Upper lobe of left lung (tissue), 6 donors: ENCODE measurements at regions not wholly inside any gene's neighbourhood (a gene's known extent, or its start where the extent isn't known, plus 50 kb on each side); places are given as distances from the start of the nearest gene placed in this dataset.

Experiments used
- ATAC-seq, 2 donors: fragments of 200-7000 bp; cut with Tn5 transposase; one replicate each; pipeline ENCODE4 v1.9.1; 2022; ENCODE audit warnings: mild to moderate bottlenecking in 2 of 2, moderate library complexity in 2 of 2; ENCODE audit not compliant: low FRiP score in 2 of 2
- DNase-seq, 2 donors: peaks; one replicate each; pipeline ENCODE4 v3.0.0-alpha.2; 2019 to 2020
- H3K27ac ChIP-seq, 4 donors: fragments of 200-600 bp; sonication (generic); one replicate each; pipeline ENCODE4 v1.5.1; 2016 to 2019
- H3K27me3 ChIP-seq, 4 donors: fragments of 200-600 bp; sonication (generic); one replicate each; pipeline ENCODE4 v1.5.1; 2017 to 2019
- H3K36me3 ChIP-seq, 4 donors: fragments of 200-600 bp; sonication (generic); one replicate each; pipeline ENCODE4 v1.5.1; 2016 to 2019
- H3K4me1 ChIP-seq, 4 donors: fragments of 200-600 bp; sonication (generic); one replicate each; pipeline ENCODE4 v1.5.1; 2018 to 2019
- H3K4me3 ChIP-seq, 4 donors: fragments of 200-600 bp; sonication (generic); one replicate each; pipeline ENCODE4 v1.5.1; 2017 to 2019; ENCODE audit warnings: mild to moderate bottlenecking in 2 of 4, moderate library complexity in 1 of 4
- H3K9me3 ChIP-seq, 4 donors: fragments of 200-600 bp; sonication (generic); one replicate each; pipeline ENCODE4 v1.5.1; 2018 to 2019
- EP300 ChIP-seq, 4 donors: sonication (generic); formaldehyde crosslinking; IDR thresholded peaks; one replicate each; pipeline ENCODE4 v1.5.1; 2017; ENCODE audit warnings: antibody characterized with exemption in 4 of 4, control low read depth in 2 of 4
- POLR2A ChIP-seq, 4 donors: fragments of 450-650 bp; IDR thresholded peaks; one replicate each; pipeline ENCODE4 v1.5.1; 2016 to 2017; ENCODE audit warnings: antibody characterized with exemption in 4 of 4, mild to moderate bottlenecking in 2 of 4
- POLR2AphosphoS5 ChIP-seq, 2 donors: sonication (generic); formaldehyde crosslinking; IDR thresholded peaks; one replicate each; pipeline ENCODE4 v1.5.1; 2017; ENCODE audit warnings: antibody characterized with exemption in 2 of 2
- WGBS, 2 donors: methylation state at CpG; one replicate each; pipeline ENCODE4 v1.1.5; 2017 to 2018; 5-methylcytosine and 5-hydroxymethylcytosine counted together
- TF ChIP-seq, protein P1 (sequence below), 6 experiments: fragments of 450-650 bp in 4 of 6; fragments of 200-600 bp in 2 of 6; sonication (generic) in 2 of 6; IDR thresholded peaks; one replicate each; pipeline ENCODE4 v1.5.1; 2016 to 2019; ENCODE audit warnings: antibody characterized with exemption in 6 of 6
- donor health status: DM: no; HTN: no; CAD: no; lungs with moderate emphysema.
- donor health status: DM: no; HTN: yes; CAD: no; lungs with severe emphysema.

DNA sequence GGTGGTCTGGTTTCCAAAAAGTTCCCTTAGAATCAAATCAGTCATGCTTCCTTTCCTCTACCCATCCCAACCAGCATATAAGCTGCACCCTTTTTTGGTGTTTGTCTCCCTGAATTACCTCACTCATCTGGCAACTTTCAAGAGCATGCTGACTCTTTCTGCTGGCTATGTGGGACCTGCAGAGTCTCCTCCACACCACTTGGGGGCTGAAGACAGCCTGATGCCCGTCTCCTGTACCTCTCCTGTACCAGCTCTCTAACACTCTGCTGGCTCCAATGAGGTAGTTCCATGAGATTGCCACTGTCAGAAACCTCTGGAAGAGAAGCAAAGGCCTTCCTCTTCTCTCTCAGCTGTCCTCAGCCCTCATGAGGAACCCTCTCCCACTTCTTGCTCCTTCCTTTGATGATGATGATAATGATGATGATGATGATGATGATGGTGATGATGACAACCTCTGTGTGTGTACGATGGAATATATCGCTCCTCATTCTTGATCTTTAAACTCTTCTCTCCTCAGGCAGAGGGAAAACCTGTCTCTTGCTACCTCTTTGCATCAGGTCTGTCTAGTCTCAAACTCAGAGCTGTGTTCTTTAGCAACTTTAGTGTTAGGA is 257.5 kb downstream of the ZNF621 start:
- H3K27ac ChIP-seq: peak overlapping the region in 1 of 4 donors; percentile 77
- WGBS, 2 donors: 91 to 94% methylated on average over 3 of the region's 3 CpGs
- no peak for ATAC-seq

DNA sequence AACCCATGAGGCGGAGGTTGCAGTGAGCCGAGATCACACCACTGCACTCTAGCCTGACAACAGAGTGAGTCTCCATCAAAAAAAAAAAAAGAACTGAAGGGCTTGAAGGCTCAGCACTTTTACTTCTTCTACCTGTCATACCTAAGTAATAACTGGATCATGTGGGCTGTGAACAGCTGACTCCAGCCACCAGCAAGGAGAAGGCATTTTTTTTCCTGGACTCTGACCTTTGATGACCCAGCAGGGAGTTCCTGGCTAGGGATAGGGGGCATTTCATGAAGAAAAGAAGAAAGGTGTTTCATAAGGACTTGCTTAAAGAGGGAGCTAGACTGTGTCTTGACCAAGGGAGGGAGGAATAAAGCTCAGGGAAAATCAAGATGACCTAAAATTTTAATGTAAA is 266.0 kb downstream of the ZNF621 start:
- no peaks in the 10 kb centered on the region for H3K36me3 ChIP-seq
- TF ChIP-seq, protein P1, sequence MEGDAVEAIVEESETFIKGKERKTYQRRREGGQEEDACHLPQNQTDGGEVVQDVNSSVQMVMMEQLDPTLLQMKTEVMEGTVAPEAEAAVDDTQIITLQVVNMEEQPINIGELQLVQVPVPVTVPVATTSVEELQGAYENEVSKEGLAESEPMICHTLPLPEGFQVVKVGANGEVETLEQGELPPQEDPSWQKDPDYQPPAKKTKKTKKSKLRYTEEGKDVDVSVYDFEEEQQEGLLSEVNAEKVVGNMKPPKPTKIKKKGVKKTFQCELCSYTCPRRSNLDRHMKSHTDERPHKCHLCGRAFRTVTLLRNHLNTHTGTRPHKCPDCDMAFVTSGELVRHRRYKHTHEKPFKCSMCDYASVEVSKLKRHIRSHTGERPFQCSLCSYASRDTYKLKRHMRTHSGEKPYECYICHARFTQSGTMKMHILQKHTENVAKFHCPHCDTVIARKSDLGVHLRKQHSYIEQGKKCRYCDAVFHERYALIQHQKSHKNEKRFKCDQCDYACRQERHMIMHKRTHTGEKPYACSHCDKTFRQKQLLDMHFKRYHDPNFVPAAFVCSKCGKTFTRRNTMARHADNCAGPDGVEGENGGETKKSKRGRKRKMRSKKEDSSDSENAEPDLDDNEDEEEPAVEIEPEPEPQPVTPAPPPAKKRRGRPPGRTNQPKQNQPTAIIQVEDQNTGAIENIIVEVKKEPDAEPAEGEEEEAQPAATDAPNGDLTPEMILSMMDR (IDR thresholded peaks at IDR 0.05): no peak
- TF ChIP-seq EP300 (IDR thresholded peaks at IDR 0.05) (no peak), POLR2AphosphoS5 (IDR thresholded peaks at IDR 0.05) (no peak), POLR2A (IDR thresholded peaks at IDR 0.05) (no peak)
- H3K27me3 ChIP-seq: no peaks in the 10 kb centered on the region
- no peaks in the 10 kb centered on the region for H3K4me1 ChIP-seq
- no peak for DNase-seq
- no peaks in the 10 kb centered on the region for H3K9me3 ChIP-seq
- no peak for ATAC-seq
- no peak overlapping the region for H3K27ac ChIP-seq
- H3K4me3 ChIP-seq: no peak overlapping the region
- 97 to 100% methylated on average over 2 of the region's 2 CpGs for WGBS, 2 donors

More for the DNA sequence above, 257.5 kb downstream of the ZNF621 start:
- Histone ChIP-seq H3K36me3 (no peaks in the 10 kb centered on the region), H3K4me3 (no peak overlapping the region), H3K4me1 (peaks cover 15 to 22% (median 18%) of the 10 kb centered on the region in 4 donors), H3K27me3 (no peaks in the 10 kb centered on the region), H3K9me3 (no peaks in the 10 kb centered on the region)
- TF ChIP-seq, protein P1 (IDR thresholded peaks at IDR 0.05): peak in 1 of 6 experiments; percentile 15
- TF ChIP-seq EP300 (IDR thresholded peaks at IDR 0.05): no peak
- no peak for DNase-seq

DNA sequence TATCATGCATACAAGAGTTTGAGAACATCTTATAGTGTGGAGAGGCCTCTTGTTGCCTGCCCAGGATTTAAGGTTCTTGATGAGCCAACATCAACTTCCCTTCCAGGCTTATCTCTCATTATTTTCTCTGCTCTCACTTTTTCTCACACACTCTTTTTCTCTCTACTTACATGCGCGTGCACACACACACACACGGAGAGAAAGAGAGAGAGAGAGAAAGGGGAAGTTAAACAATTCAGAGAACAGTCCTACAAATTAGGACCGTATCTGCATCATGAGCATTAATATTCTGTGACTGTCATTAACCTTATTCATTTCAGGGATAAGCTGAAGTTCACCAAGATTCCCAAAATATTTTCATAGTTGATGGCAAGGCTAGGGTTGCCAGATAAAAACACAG is 269.0 kb downstream of the ZNF621 start:
- H3K36me3 ChIP-seq: no peaks in the 10 kb centered on the region
- H3K4me1 ChIP-seq: no peaks in the 10 kb centered on the region
- ATAC-seq (no peak), DNase-seq (no peak)
- no peaks in the 10 kb centered on the region for H3K27me3 ChIP-seq
- H3K27ac ChIP-seq: no peak overlapping the region
- no peak for TF ChIP-seq POLR2AphosphoS5 (IDR thresholded peaks at IDR 0.05)
- TF ChIP-seq POLR2A (IDR thresholded peaks at IDR 0.05): no peak
- TF ChIP-seq, protein P1 (IDR thresholded peaks at IDR 0.05): no peak
- TF ChIP-seq EP300 (IDR thresholded peaks at IDR 0.05): no peak
- H3K9me3 ChIP-seq: no peaks in the 10 kb centered on the region
- H3K4me3 ChIP-seq: no peak overlapping the region
- WGBS, 2 donors: 57 to 61% methylated on average over 4 of the region's 4 CpGs

DNA sequence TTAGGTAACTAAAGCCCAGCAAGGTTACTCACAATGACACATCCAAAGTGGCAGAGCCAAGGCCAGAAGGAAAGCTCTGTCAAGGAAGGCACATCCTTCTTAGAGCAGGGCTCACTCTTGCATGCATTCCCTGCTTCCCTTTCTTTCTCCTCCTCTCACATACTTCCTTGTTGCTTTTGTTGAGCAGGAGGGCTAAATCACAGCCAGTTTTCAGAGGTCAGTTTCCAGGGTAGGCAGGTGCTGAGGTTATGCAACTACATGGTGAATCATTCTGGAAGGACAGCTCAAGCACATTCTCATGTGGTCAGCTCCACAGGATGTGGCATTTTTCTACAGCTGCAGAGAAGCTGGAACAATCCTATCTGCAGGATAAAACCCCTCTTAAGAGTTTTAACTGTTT is 275.6 kb downstream of the ZNF621 start:
- DNase-seq (peak in 1 of 2 donors; percentile 76), ATAC-seq (peak; percentile 77 to 93)
- Histone ChIP-seq H3K4me3 (no peak overlapping the region), H3K4me1 (peaks cover 0 to 8% (median 0%) of the 10 kb centered on the region in 4 donors), H3K36me3 (no peaks in the 10 kb centered on the region), H3K27me3 (no peaks in the 10 kb centered on the region), H3K9me3 (no peaks in the 10 kb centered on the region), H3K27ac (no peak overlapping the region)
- peak; percentile 48 to 61 for TF ChIP-seq POLR2AphosphoS5 (IDR thresholded peaks at IDR 0.05)
- no peak for TF ChIP-seq POLR2A (IDR thresholded peaks at IDR 0.05)
- TF ChIP-seq EP300 (IDR thresholded peaks at IDR 0.05): peak in 1 of 4 donors; percentile 53
- TF ChIP-seq, protein P1 (IDR thresholded peaks at IDR 0.05): no peak

DNA sequence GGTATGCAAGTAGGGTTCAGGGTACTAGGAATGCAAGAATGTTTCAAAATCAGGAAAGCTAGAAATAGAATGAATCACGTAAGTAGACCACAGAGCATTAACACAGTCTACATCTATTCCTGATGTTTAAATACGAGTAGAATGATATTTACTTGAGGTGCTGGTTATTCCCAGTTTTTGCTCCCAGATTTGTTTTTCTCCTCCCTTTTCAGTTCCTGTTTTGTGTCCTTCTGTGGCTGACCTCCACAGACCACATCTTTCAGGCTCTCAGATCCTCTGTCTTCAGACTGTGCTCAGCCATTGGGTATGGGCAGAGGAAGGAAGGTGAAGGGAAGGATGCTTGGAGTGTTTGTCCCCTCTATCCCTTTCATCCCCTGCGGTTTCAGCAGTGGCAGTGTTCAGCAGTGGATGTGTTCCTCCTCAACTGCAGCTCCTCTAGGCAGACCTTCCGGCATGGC is 276.6 kb downstream of the ZNF621 start:
- Histone ChIP-seq H3K4me1 (peaks cover 0 to 8% (median 0%) of the 10 kb centered on the region in 4 donors), H3K9me3 (no peaks in the 10 kb centered on the region), H3K36me3 (no peaks in the 10 kb centered on the region), H3K4me3 (no peak overlapping the region), H3K27ac (no peak overlapping the region), H3K27me3 (no peaks in the 10 kb centered on the region)
- TF ChIP-seq EP300 (IDR thresholded peaks at IDR 0.05) (no peak), POLR2A (IDR thresholded peaks at IDR 0.05) (no peak), POLR2AphosphoS5 (IDR thresholded peaks at IDR 0.05) (no peak)
- TF ChIP-seq, protein P1 (IDR thresholded peaks at IDR 0.05): no peak
- DNase-seq (no peak), ATAC-seq (no peak)
- 71 to 80% methylated on average over 4 of the region's 4 CpGs for WGBS, 2 donors
